Prostate gland (tissue), 2 donors: ENCODE measurements at regions not wholly inside any gene's neighbourhood (a gene's known extent, or its start where the extent isn't known, plus 50 kb on each side); places are given as distances from the start of the nearest gene placed in this dataset.

Experiments
- POLR2A ChIP-seq: fragments of 450-650 bp; IDR thresholded peaks from one replicate; pipeline ENCODE4 v1.6.1; 2016; ENCODE audit warnings: antibody characterized with exemption, mild to moderate bottlenecking
- TF ChIP-seq, protein P1 (sequence below), 4 experiments: fragments of 200-600 bp in 2 of 4; fragments of 450-650 bp in 2 of 4; sonication (generic) in 2 of 4; IDR thresholded peaks; 1 replicate in 3 of 4; 2 replicates in 1 of 4; pipeline ENCODE4 v1.5.1; 2016 to 2019; ENCODE audit warnings: antibody characterized with exemption in 4 of 4, mild to moderate bottlenecking in 2 of 4, moderate library complexity in 2 of 4

DNA sequence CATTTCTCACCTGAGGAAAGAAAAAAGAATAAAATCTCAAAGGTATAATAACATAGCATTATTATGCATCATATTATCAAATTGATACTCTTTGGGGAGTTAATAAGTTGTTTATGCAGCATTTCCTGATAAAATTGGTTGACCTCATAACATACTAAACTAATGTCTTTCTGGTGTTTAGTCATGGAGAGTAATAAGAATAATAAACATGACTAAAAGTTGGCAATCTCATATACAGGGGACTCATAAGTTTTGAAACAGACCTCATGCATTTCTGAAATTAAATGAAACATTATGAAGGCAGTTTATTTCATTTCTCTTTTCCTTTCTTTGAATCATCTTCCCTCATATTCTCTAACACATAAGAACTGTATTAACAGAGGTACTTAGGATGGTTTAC lies 60.5 kb upstream of the PRDM1 start:
- TF ChIP-seq, protein P1, sequence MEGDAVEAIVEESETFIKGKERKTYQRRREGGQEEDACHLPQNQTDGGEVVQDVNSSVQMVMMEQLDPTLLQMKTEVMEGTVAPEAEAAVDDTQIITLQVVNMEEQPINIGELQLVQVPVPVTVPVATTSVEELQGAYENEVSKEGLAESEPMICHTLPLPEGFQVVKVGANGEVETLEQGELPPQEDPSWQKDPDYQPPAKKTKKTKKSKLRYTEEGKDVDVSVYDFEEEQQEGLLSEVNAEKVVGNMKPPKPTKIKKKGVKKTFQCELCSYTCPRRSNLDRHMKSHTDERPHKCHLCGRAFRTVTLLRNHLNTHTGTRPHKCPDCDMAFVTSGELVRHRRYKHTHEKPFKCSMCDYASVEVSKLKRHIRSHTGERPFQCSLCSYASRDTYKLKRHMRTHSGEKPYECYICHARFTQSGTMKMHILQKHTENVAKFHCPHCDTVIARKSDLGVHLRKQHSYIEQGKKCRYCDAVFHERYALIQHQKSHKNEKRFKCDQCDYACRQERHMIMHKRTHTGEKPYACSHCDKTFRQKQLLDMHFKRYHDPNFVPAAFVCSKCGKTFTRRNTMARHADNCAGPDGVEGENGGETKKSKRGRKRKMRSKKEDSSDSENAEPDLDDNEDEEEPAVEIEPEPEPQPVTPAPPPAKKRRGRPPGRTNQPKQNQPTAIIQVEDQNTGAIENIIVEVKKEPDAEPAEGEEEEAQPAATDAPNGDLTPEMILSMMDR (IDR thresholded peaks at IDR 0.05) = no peak
- TF ChIP-seq POLR2A = no peak
